ENCODE measurements at regions not wholly inside any gene's neighbourhood (a gene's known extent, or its start where the extent isn't known, plus 50 kb on each side); places are given as distances from the start of the nearest gene placed in this dataset.
"Not testable (repeated sequence)": the region's sequence is repeated elsewhere in the genome, so short reads cannot be mapped to it uniquely, and the experiment has no call there.

GRCh38 chr1:181181792-181182585 is 93.5 kb downstream of the IER5 start:
- Histone ChIP-seq H3K27me3 (no peaks in the 10 kb centered on the region), H3K36me3 (no peaks in the 10 kb centered on the region), H3K4me1 (no peaks in the 10 kb centered on the region), H3K27ac (no peak overlapping the region), H3K4me3 (no peak overlapping the region), H3K9me3 (no peaks in the 10 kb centered on the region)
- intact Hi-C loops (cut with DNase I; ENCODE audit: low total_unique reads), result loop anchor here (10.0 kb wide), 1 partner anchor 243 kb away; no protein-coding TSS in a partner anchor
- DNase-seq, result no peak
- TF ChIP-seq CTCF (IDR thresholded peaks at IDR 0.05), result no peak
- TF ChIP-seq POLR2A (IDR thresholded peaks at IDR 0.05), result no peak

GRCh38 chr1:181184621-181185020 is 96.1 kb downstream of the IER5 start:
- no peak overlapping the region for H3K4me3 ChIP-seq
- H3K27me3 ChIP-seq, result no peaks in the 10 kb centered on the region
- DNase-seq, result no peak
- H3K9me3 ChIP-seq, result no peaks in the 10 kb centered on the region
- no peaks in the 10 kb centered on the region for H3K4me1 ChIP-seq
- H3K27ac ChIP-seq, result no peak overlapping the region
- intact Hi-C loops (cut with DNase I; ENCODE audit: low total_unique reads), result loop anchor here (10.0 kb wide), 1 partner anchor 240 kb away; no protein-coding TSS in a partner anchor
- H3K36me3 ChIP-seq, result no peaks in the 10 kb centered on the region
- TF ChIP-seq CTCF (IDR thresholded peaks at IDR 0.05) (no peak), POLR2A (IDR thresholded peaks at IDR 0.05) (no peak)

- Histone ChIP-seq H3K27me3 (no peaks in the 10 kb centered on the region), H3K9me3 (no peaks in the 10 kb centered on the region), H3K4me3 (no peak overlapping the region), H3K27ac (no peak overlapping the region), H3K36me3 (no peaks in the 10 kb centered on the region), H3K4me1 (no peaks in the 10 kb centered on the region)
- intact Hi-C loops (cut with DNase I; ENCODE audit: low total_unique reads), result loop anchor here (10.0 kb wide), 1 partner anchor 239 kb away; no protein-coding TSS in a partner anchor
- TF ChIP-seq POLR2A (IDR thresholded peaks at IDR 0.05) (no peak), CTCF (IDR thresholded peaks at IDR 0.05) (no peak)
- no peak for DNase-seq
Measured at GRCh38 chr1:181185461-181185860, 97.0 kb downstream of the IER5 start.

GRCh38 chr1:181186133-181186532 is 97.6 kb downstream of the IER5 start:
- not testable (repeated sequence) for DNase-seq, H3K9me3 ChIP-seq, H3K27ac ChIP-seq, H3K4me1 ChIP-seq, H3K36me3 ChIP-seq, H3K4me3 ChIP-seq, H3K27me3 ChIP-seq
- intact Hi-C loops (cut with DNase I; ENCODE audit: low total_unique reads), result loop anchor here (10.0 kb wide), 1 partner anchor 239 kb away; no protein-coding TSS in a partner anchor

GRCh38 chr1:181187337-181188126 is 99.0 kb downstream of the IER5 start:
- intact Hi-C loops (cut with DNase I; ENCODE audit: low total_unique reads), result loop anchor here (10.0 kb wide), 1 partner anchor 237 kb away; no protein-coding TSS in a partner anchor
- H3K27me3 ChIP-seq, result no peaks in the 10 kb centered on the region

More at GRCh38 chr1:181187337-181188126, 99.0 kb downstream of the IER5 start:
- no peak for DNase-seq
- no peak overlapping the region for H3K4me3 ChIP-seq
- no peak overlapping the region for H3K27ac ChIP-seq
- H3K4me1 ChIP-seq, result no peaks in the 10 kb centered on the region
- no peaks in the 10 kb centered on the region for H3K9me3 ChIP-seq
- TF ChIP-seq CTCF (IDR thresholded peaks at IDR 0.05), result no peak
- TF ChIP-seq POLR2A (IDR thresholded peaks at IDR 0.05), result no peak
- H3K36me3 ChIP-seq, result no peaks in the 10 kb centered on the region
